ENCODE measurements at regions not wholly inside any gene's neighbourhood (a gene's known extent, or its start where the extent isn't known, plus 50 kb on each side); places are given as distances from the start of the nearest gene placed in this dataset.

DNA sequence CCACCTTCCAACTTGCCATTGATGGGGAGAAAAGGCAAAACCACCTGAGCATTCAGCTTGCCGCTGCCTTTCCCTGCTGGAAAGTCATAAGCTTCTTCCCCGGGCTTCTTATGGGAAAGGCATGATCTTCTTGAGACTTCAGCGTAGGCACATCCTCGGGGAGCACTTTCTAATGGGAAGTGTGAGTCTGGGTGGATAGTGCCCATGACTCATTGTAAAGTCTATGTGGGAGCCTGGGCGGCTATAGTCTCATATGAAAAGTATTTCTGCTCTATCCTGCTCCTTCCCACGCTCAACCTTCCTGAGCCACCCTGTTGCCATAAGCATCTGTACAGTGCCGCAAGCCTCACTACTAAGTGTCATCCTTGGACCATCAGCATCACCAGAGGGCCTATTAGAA is 309.9 kb upstream of the THBS1 start:
- POLR2A ChIA-PET, result no interaction called here
- intact Hi-C loops (cut with micrococcal nuclease), result loop anchor here in 1 of 2 donors (10.0 kb wide), 1 partner anchor 56 kb away; no protein-coding TSS in a partner anchor
- DNase-seq (no peak), ATAC-seq (no peak)
- Mint-ChIP-seq H3K27me3 (peaks cover 5 to 16% (median 8%) of the 10 kb centered on the region in 5 donors), H3K36me3 (no peaks in the 10 kb centered on the region), H3K27ac (no peak overlapping the region), H3K4me3 (no peak overlapping the region), H3K9me3 (no peaks in the 10 kb centered on the region), H3K4me1 (peaks cover 0 to 3% (median 0%) of the 10 kb centered on the region in 7 donors)
- Histone ChIP-seq H3K4me1 (ENCODE audit: control insufficient read depth in 2 of 2, insufficient read depth in 2 of 2, low read length in 2 of 2) (no peaks in the 10 kb centered on the region), H3K27ac (ENCODE audit: low read depth, low read length) (no peak overlapping the region), H3K4me3 (ENCODE audit: low read length) (no peak overlapping the region), H3K9me3 (ENCODE audit: control insufficient read depth in 2 of 3, low read length in 3 of 3) (no peaks in the 10 kb centered on the region), H3K36me3 (ENCODE audit: control insufficient read depth in 2 of 3, insufficient read depth in 3 of 3, low read length in 3 of 3) (no peaks in the 10 kb centered on the region), H3K27me3 (ENCODE audit: control insufficient read depth in 2 of 2, insufficient read depth in 2 of 2, low read length in 2 of 2) (no peaks in the 10 kb centered on the region)
- CTCF ChIA-PET, result no interaction called here

- DNase-seq (no peak), ATAC-seq (no peak)
- no peaks in the 10 kb centered on the region for H3K4me1 ChIP-seq (ENCODE audit: control insufficient read depth in 2 of 2, insufficient read depth in 2 of 2, low read length in 2 of 2)
- H3K27me3 Mint-ChIP-seq, result peaks cover 4 to 20% (median 8%) of the 10 kb centered on the region in 5 donors
- no peaks in the 10 kb centered on the region for H3K9me3 ChIP-seq (ENCODE audit: control insufficient read depth in 2 of 3, low read length in 3 of 3)
- ChIA-PET CTCF (no interaction called here), POLR2A (no interaction called here)
- no peak overlapping the region for H3K4me3 ChIP-seq (ENCODE audit: low read length)
- no peaks in the 10 kb centered on the region for H3K27me3 ChIP-seq (ENCODE audit: control insufficient read depth in 2 of 2, insufficient read depth in 2 of 2, low read length in 2 of 2)
- H3K27ac ChIP-seq (ENCODE audit: low read depth, low read length), result no peak overlapping the region
- H3K36me3 Mint-ChIP-seq, result no peaks in the 10 kb centered on the region
- intact Hi-C loops (cut with micrococcal nuclease), result loop anchor here in 1 of 2 donors (10.0 kb wide), 1 partner anchor 58 kb away; no protein-coding TSS in a partner anchor
- H3K4me3 Mint-ChIP-seq, result no peak overlapping the region
- no peaks in the 10 kb centered on the region for H3K36me3 ChIP-seq (ENCODE audit: control insufficient read depth in 2 of 3, insufficient read depth in 3 of 3, low read length in 3 of 3)
- no peak overlapping the region for H3K27ac Mint-ChIP-seq
- H3K4me1 Mint-ChIP-seq, result no peaks in the 10 kb centered on the region
- no peaks in the 10 kb centered on the region for H3K9me3 Mint-ChIP-seq
Observed at GRCh38 chr15:39272901-39273300, 308.0 kb upstream of the THBS1 start.

DNA sequence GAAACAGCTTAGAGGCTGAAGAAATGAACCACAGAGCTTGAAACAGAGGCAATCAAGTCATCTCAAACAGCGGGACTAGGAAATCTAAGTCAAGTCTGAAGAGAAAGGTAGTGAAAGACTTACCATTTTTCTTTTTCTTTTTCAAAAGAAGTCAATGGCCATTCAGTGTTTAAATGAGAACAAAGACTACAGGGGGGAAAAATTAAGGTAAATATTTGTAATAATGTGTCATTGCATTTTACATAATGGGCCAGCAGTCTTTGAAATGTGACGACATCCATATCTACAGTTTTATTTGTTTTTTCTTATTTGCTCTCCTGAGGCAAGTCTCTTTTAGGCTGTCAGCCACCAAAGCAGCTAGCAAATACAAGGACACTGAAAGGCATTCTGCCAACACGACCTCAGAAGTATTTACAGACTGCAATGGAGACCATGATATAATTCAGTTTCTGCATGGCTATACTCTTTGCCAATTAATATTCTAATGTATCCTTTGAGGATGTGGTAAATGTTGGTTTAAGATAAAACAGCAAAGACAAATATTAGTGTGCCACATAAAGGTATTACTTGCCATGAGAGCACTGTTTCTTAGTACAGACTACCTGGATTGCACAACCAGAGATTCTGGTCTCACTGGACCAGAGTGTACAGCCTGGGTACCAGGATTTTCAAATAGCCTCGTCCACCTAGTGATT is 307.0 kb upstream of the THBS1 start:
- ATAC-seq (no peak), DNase-seq (no peak)
- no peaks in the 10 kb centered on the region for H3K9me3 ChIP-seq (ENCODE audit: control insufficient read depth in 2 of 3, low read length in 3 of 3)
- H3K9me3 Mint-ChIP-seq, result peaks cover 0 to 6% (median 0%) of the 10 kb centered on the region in 11 donors
- H3K36me3 ChIP-seq (ENCODE audit: control insufficient read depth in 2 of 3, insufficient read depth in 3 of 3, low read length in 3 of 3), result no peaks in the 10 kb centered on the region
- ChIA-PET POLR2A (no interaction called here), CTCF (no interaction called here)
- H3K36me3 Mint-ChIP-seq, result no peaks in the 10 kb centered on the region
- no peak overlapping the region for H3K4me3 ChIP-seq (ENCODE audit: low read length)
- H3K4me1 ChIP-seq (ENCODE audit: control insufficient read depth in 2 of 2, insufficient read depth in 2 of 2, low read length in 2 of 2), result no peaks in the 10 kb centered on the region
- no peaks in the 10 kb centered on the region for H3K4me1 Mint-ChIP-seq
- no peak overlapping the region for H3K4me3 Mint-ChIP-seq
- no peak overlapping the region for H3K27ac ChIP-seq (ENCODE audit: low read depth, low read length)
- H3K27me3 ChIP-seq (ENCODE audit: control insufficient read depth in 2 of 2, insufficient read depth in 2 of 2, low read length in 2 of 2), result no peaks in the 10 kb centered on the region
- no peak overlapping the region for H3K27ac Mint-ChIP-seq
- H3K27me3 Mint-ChIP-seq, result peaks cover 4 to 17% (median 8%) of the 10 kb centered on the region in 5 donors
- intact Hi-C loops (cut with micrococcal nuclease), result loop anchor here in 1 of 2 donors (10.0 kb wide), 1 partner anchor 59 kb away; no protein-coding TSS in a partner anchor

DNA sequence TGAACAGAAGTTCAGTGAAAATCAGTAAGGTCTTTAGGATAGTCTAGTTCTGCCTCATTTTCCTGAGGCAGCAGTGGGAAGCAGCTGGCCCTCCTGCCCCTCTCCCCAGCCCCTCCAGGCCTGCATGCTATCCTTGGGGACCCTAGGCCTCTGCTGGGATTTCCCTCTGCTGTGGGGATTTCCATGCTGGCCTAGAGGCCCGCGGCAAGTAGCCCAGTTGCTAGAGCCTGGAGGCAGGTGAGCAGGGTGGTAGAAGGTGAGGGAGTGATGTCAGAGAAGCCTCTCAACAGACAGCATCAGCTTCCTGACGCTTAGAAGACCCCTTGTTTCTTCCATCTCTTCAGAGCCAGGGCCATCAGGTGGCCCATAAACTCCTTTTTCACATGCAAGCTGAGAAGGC is 305.8 kb upstream of the THBS1 start:
- POLR2A ChIA-PET, result no interaction called here
- CTCF ChIA-PET, result no interaction called here
- ATAC-seq, result no peak

DNA sequence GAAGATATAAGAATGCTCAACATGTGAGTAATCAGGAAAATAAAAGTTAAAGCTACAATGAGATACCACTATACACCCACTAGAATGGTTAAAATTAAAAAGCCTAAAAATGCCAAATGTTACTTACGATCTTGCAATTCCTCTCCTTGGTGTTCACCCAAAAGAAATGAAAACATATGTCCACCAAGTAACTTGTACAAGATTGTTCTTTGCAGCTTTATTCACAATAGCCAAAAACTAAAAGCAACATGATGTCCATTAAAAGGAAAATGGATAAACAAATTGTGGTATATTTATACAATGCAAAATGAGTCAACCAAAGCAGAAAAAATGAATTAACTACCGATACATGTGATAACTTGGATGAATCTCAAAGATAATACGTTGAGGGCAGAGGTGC is 301.6 kb upstream of the THBS1 start:
- CTCF ChIA-PET, result no interaction called here
- ATAC-seq (no peak), DNase-seq (no peak)
- intact Hi-C loops (cut with micrococcal nuclease), result loop anchor here in 1 of 2 donors (10.0 kb wide), 1 partner anchor 65 kb away; no protein-coding TSS in a partner anchor
- Mint-ChIP-seq H3K4me1 (no peaks in the 10 kb centered on the region), H3K36me3 (no peaks in the 10 kb centered on the region), H3K4me3 (no peak overlapping the region), H3K27me3 (peaks cover 9 to 18% (median 11%) of the 10 kb centered on the region in 5 donors), H3K27ac (no peak overlapping the region), H3K9me3 (peaks cover 0 to 12% (median 2%) of the 10 kb centered on the region in 11 donors)
- Histone ChIP-seq H3K27me3 (ENCODE audit: control insufficient read depth in 2 of 2, insufficient read depth in 2 of 2, low read length in 2 of 2) (no peaks in the 10 kb centered on the region), H3K4me3 (ENCODE audit: low read length) (no peak overlapping the region), H3K9me3 (ENCODE audit: control insufficient read depth in 2 of 3, low read length in 3 of 3) (no peaks in the 10 kb centered on the region), H3K27ac (ENCODE audit: low read depth, low read length) (no peak overlapping the region), H3K4me1 (ENCODE audit: control insufficient read depth in 2 of 2, insufficient read depth in 2 of 2, low read length in 2 of 2) (no peaks in the 10 kb centered on the region), H3K36me3 (ENCODE audit: control insufficient read depth in 2 of 3, insufficient read depth in 3 of 3, low read length in 3 of 3) (no peaks in the 10 kb centered on the region)
- POLR2A ChIA-PET, result no interaction called here

More for the DNA sequence above, 305.8 kb upstream of the THBS1 start:
- Histone ChIP-seq H3K27ac (ENCODE audit: low read depth, low read length) (no peak overlapping the region), H3K36me3 (ENCODE audit: control insufficient read depth in 2 of 3, insufficient read depth in 3 of 3, low read length in 3 of 3) (no peaks in the 10 kb centered on the region), H3K9me3 (ENCODE audit: control insufficient read depth in 2 of 3, low read length in 3 of 3) (no peaks in the 10 kb centered on the region), H3K27me3 (ENCODE audit: control insufficient read depth in 2 of 2, insufficient read depth in 2 of 2, low read length in 2 of 2) (no peaks in the 10 kb centered on the region), H3K4me3 (ENCODE audit: low read length) (no peak overlapping the region), H3K4me1 (ENCODE audit: control insufficient read depth in 2 of 2, insufficient read depth in 2 of 2, low read length in 2 of 2) (no peaks in the 10 kb centered on the region)
- Mint-ChIP-seq H3K36me3 (no peaks in the 10 kb centered on the region), H3K27me3 (peaks cover 2 to 13% (median 6%) of the 10 kb centered on the region in 5 donors), H3K4me3 (no peak overlapping the region), H3K9me3 (peaks cover 0 to 6% (median 0%) of the 10 kb centered on the region in 11 donors), H3K27ac (no peak overlapping the region), H3K4me1 (no peaks in the 10 kb centered on the region)
- intact Hi-C loops (cut with micrococcal nuclease), result loop anchor here in 1 of 2 donors (10.0 kb wide), 1 partner anchor 60 kb away; no protein-coding TSS in a partner anchor
- no peak for DNase-seq

DNA sequence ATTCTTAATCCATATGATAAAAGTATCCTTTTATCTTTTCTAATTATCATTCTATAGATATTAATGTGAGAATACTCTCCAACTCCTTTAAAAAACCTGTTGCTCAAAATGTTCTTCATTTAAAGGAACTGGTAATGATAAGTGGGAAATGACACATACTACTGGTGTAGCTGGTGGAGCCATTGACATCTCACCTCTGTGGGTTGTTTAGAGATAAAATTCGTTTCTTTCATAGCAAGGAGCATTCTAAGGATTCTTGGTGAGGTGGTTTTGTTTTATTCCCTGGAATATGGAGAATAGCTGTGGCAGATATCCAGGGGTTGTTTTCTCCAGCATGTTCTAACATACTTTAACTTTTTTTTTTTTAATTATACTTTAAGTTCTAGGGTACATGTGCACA is 299.8 kb upstream of the THBS1 start:
- no peak overlapping the region for H3K27ac Mint-ChIP-seq
- H3K9me3 ChIP-seq (ENCODE audit: control insufficient read depth in 2 of 3, low read length in 3 of 3), result no peaks in the 10 kb centered on the region
- intact Hi-C loops (cut with micrococcal nuclease), result no loop called here
- ChIA-PET POLR2A (no interaction called here), CTCF (no interaction called here)
- no peak for DNase-seq
- no peak overlapping the region for H3K4me3 Mint-ChIP-seq
- no peaks in the 10 kb centered on the region for H3K27me3 ChIP-seq (ENCODE audit: control insufficient read depth in 2 of 2, insufficient read depth in 2 of 2, low read length in 2 of 2)
- no peaks in the 10 kb centered on the region for H3K4me1 ChIP-seq (ENCODE audit: control insufficient read depth in 2 of 2, insufficient read depth in 2 of 2, low read length in 2 of 2)
- H3K36me3 ChIP-seq (ENCODE audit: control insufficient read depth in 2 of 3, insufficient read depth in 3 of 3, low read length in 3 of 3), result no peaks in the 10 kb centered on the region
- H3K27me3 Mint-ChIP-seq, result peaks cover 12 to 20% (median 18%) of the 10 kb centered on the region in 5 donors
- H3K4me1 Mint-ChIP-seq, result no peaks in the 10 kb centered on the region
- ATAC-seq, result no peak
- peaks cover 0 to 12% (median 2%) of the 10 kb centered on the region in 11 donors for H3K9me3 Mint-ChIP-seq
- H3K4me3 ChIP-seq (ENCODE audit: low read length), result no peak overlapping the region
- H3K27ac ChIP-seq (ENCODE audit: low read depth, low read length), result no peak overlapping the region
- no peaks in the 10 kb centered on the region for H3K36me3 Mint-ChIP-seq

- POLR2A ChIA-PET, result no interaction called here
- no peaks in the 10 kb centered on the region for H3K4me1 ChIP-seq (ENCODE audit: control insufficient read depth in 2 of 2, insufficient read depth in 2 of 2, low read length in 2 of 2)
- H3K27me3 Mint-ChIP-seq, result peaks cover 18 to 33% (median 24%) of the 10 kb centered on the region in 5 donors
- no peaks in the 10 kb centered on the region for H3K36me3 Mint-ChIP-seq
- H3K27ac ChIP-seq (ENCODE audit: low read depth, low read length), result no peak overlapping the region
- no peaks in the 10 kb centered on the region for H3K4me1 Mint-ChIP-seq
- ATAC-seq (no peak), DNase-seq (no peak)
- H3K27ac Mint-ChIP-seq, result no peak overlapping the region
- H3K4me3 Mint-ChIP-seq, result no peak overlapping the region
- H3K9me3 ChIP-seq (ENCODE audit: control insufficient read depth in 2 of 3, low read length in 3 of 3), result no peaks in the 10 kb centered on the region
- peaks cover 0 to 12% (median 2%) of the 10 kb centered on the region in 11 donors for H3K9me3 Mint-ChIP-seq
- CTCF ChIA-PET, result no interaction called here
- H3K36me3 ChIP-seq (ENCODE audit: control insufficient read depth in 2 of 3, insufficient read depth in 3 of 3, low read length in 3 of 3), result no peaks in the 10 kb centered on the region
- no peaks in the 10 kb centered on the region for H3K27me3 ChIP-seq (ENCODE audit: control insufficient read depth in 2 of 2, insufficient read depth in 2 of 2, low read length in 2 of 2)
- no peak overlapping the region for H3K4me3 ChIP-seq (ENCODE audit: low read length)
- intact Hi-C loops (cut with micrococcal nuclease), result no loop called here
Observed at GRCh38 chr15:39282663-39283208, 298.1 kb upstream of the THBS1 start.
